HG03097 (cell line): ENCODE measurements at regions not wholly inside any gene's neighbourhood (a gene's known extent, or its start where the extent isn't known, plus 50 kb on each side); places are given as distances from the start of the nearest gene placed in this dataset.
"Not testable (repeated sequence)": the region's sequence is repeated elsewhere in the genome, so short reads cannot be mapped to it uniquely, and the experiment has no call there.

Source experiments
- ATAC-seq: cut with Tn5 transposase; IDR thresholded peaks from one replicate; pipeline ENCODE4 v1.9.1; 2021; ENCODE audit not compliant: unreplicated experiment, low FRiP score

GRCh38 chr2:129906861-129907235 is 72.6 kb upstream of the RAB6C start:
- no peak for ATAC-seq

- no peak for ATAC-seq
Observed at GRCh38 chr2:129907256-129907998, 72.0 kb upstream of the RAB6C start.

- ATAC-seq, result no peak
Observed at GRCh38 chr2:129908721-129909373, 70.6 kb upstream of the RAB6C start.

GRCh38 chr2:129909651-129910418 is 69.6 kb upstream of the RAB6C start:
- ATAC-seq, result no peak

GRCh38 chr2:129910446-129911362 is 68.8 kb upstream of the RAB6C start:
- ATAC-seq, result no peak

GRCh38 chr2:129911363-129912065 is 68.0 kb upstream of the RAB6C start:
- no peak for ATAC-seq

- ATAC-seq, result no peak
Observed at GRCh38 chr2:129912066-129912820, 67.2 kb upstream of the RAB6C start.

GRCh38 chr2:129912871-129913694 is 66.4 kb upstream of the RAB6C start:
- ATAC-seq, result no peak

GRCh38 chr2:129913695-129914495 is 65.6 kb upstream of the RAB6C start:
- no peak for ATAC-seq

- ATAC-seq, result no peak
Observed at GRCh38 chr2:129914538-129915302, 64.7 kb upstream of the RAB6C start.

- ATAC-seq, result no peak
Observed at GRCh38 chr2:129915303-129915840, 64.1 kb upstream of the RAB6C start.

GRCh38 chr2:129918604-129919003 is 60.9 kb upstream of the RAB6C start:
- ATAC-seq, result no peak

GRCh38 chr2:129922571-129923264 is 56.7 kb upstream of the RAB6C start:
- no peak for ATAC-seq

- ATAC-seq, result no peak
Observed at GRCh38 chr2:129923265-129924091, 56.0 kb upstream of the RAB6C start.

- not testable (repeated sequence) for ATAC-seq
Observed at GRCh38 chr2:129924115-129924514, 55.4 kb upstream of the RAB6C start.
